Prostate gland (tissue), 2 donors: ENCODE measurements at regions not wholly inside any gene's neighbourhood (a gene's known extent, or its start where the extent isn't known, plus 50 kb on each side); places are given as distances from the start of the nearest gene placed in this dataset.

Source experiments
- POLR2A ChIP-seq: fragments of 450-650 bp; IDR thresholded peaks from one replicate; pipeline ENCODE4 v1.6.1; 2016; ENCODE audit warnings: antibody characterized with exemption, mild to moderate bottlenecking
- POLR2AphosphoS5 ChIP-seq: sonication (generic); formaldehyde crosslinking; IDR thresholded peaks from one replicate; pipeline ENCODE4 v1.6.1; 2017; ENCODE audit warnings: antibody characterized with exemption
- TF ChIP-seq, protein P1 (sequence below), 4 experiments: fragments of 200-600 bp in 2 of 4; fragments of 450-650 bp in 2 of 4; sonication (generic) in 2 of 4; IDR thresholded peaks; 1 replicate in 3 of 4; 2 replicates in 1 of 4; pipeline ENCODE4 v1.5.1; 2016 to 2019; ENCODE audit warnings: antibody characterized with exemption in 4 of 4, mild to moderate bottlenecking in 2 of 4, moderate library complexity in 2 of 4

DNA sequence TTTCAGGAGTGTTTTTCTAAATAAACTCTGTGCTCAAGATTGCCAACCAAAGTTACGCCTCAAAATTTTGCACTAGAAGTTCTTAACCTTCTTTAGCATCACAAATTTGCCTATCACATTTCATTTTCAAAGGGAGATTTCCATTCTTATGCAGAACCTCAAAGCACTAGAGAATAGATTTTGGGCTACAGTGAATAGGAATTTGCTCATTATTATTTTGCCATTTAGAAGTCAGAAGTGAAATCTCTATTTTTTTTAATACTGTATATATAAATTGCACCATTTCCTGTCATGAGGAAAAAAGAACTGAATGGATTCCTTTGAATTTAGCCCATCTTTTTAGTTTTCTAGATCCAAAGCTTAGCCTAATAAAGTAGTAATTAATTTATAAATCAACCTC, 796.4 kb downstream of the ADGRL2 start:
- TF ChIP-seq POLR2A (no peak), POLR2AphosphoS5 (no peak)
- TF ChIP-seq, protein P1, sequence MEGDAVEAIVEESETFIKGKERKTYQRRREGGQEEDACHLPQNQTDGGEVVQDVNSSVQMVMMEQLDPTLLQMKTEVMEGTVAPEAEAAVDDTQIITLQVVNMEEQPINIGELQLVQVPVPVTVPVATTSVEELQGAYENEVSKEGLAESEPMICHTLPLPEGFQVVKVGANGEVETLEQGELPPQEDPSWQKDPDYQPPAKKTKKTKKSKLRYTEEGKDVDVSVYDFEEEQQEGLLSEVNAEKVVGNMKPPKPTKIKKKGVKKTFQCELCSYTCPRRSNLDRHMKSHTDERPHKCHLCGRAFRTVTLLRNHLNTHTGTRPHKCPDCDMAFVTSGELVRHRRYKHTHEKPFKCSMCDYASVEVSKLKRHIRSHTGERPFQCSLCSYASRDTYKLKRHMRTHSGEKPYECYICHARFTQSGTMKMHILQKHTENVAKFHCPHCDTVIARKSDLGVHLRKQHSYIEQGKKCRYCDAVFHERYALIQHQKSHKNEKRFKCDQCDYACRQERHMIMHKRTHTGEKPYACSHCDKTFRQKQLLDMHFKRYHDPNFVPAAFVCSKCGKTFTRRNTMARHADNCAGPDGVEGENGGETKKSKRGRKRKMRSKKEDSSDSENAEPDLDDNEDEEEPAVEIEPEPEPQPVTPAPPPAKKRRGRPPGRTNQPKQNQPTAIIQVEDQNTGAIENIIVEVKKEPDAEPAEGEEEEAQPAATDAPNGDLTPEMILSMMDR (IDR thresholded peaks at IDR 0.05), result no peak
